ENCODE measurements at regions not wholly inside any gene's neighbourhood (a gene's known extent, or its start where the extent isn't known, plus 50 kb on each side); places are given as distances from the start of the nearest gene placed in this dataset.
"Not testable (repeated sequence)": the region's sequence is repeated elsewhere in the genome, so short reads cannot be mapped to it uniquely, and the experiment has no call there.

DNA sequence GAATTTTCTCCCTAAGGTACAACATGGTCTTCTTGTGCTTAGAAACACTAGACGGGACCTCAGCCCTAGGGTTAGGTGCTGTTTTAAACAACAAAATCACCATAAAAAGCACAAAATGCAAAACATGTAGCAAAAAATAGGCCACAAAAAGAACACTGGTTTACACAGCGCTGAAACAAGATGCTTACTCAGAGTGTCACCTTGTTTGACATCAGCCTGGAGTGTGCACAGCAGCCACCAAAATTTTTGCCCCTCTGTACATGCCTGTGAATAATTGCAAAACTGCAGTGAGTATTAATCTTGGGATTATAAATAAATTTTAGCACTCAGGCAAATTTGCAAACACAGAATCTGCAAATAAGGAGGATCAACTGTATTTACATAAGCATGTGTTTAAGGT is 110.1 kb downstream of the PLG start:
- H4K20me1 ChIP-seq (ENCODE audit: insufficient read depth), result no peaks in the 10 kb centered on the region
- no peak for TF ChIP-seq EZH2 (IDR thresholded peaks at IDR 0.05; ENCODE audit: low read depth)
- TF ChIP-seq, protein P1, sequence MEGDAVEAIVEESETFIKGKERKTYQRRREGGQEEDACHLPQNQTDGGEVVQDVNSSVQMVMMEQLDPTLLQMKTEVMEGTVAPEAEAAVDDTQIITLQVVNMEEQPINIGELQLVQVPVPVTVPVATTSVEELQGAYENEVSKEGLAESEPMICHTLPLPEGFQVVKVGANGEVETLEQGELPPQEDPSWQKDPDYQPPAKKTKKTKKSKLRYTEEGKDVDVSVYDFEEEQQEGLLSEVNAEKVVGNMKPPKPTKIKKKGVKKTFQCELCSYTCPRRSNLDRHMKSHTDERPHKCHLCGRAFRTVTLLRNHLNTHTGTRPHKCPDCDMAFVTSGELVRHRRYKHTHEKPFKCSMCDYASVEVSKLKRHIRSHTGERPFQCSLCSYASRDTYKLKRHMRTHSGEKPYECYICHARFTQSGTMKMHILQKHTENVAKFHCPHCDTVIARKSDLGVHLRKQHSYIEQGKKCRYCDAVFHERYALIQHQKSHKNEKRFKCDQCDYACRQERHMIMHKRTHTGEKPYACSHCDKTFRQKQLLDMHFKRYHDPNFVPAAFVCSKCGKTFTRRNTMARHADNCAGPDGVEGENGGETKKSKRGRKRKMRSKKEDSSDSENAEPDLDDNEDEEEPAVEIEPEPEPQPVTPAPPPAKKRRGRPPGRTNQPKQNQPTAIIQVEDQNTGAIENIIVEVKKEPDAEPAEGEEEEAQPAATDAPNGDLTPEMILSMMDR (conservative IDR thresholded peaks at IDR 0.05), result no peak
- no peaks in the 10 kb centered on the region for H3K9me2 ChIP-seq (ENCODE audit: insufficient read depth)
- ChIA-PET CTCF (interaction anchor here (0.6 kb wide), 1 partner anchor 14 kb away, joined by 6 read pairs; no protein-coding TSS in a partner anchor), POLR2A (ENCODE audit: unreplicated experiment) (no interaction called here)
- DNase-seq, result no peak
- H3K9me3 ChIP-seq (ENCODE audit: insufficient read depth, low read depth), result no peaks in the 10 kb centered on the region
- H3K27ac ChIP-seq, result no peak overlapping the region
- no peak overlapping the region for H3K4me3 ChIP-seq
- H3K79me2 ChIP-seq (ENCODE audit: low read depth), result no peaks in the 10 kb centered on the region
- no peaks in the 10 kb centered on the region for H3F3A ChIP-seq (ENCODE audit: insufficient read depth, low read depth)
- no peaks in the 10 kb centered on the region; the same call in 1 of the 2 replicates for H3K4me1 ChIP-seq (replicated peaks; ENCODE audit: insufficient read depth)
- H3K27me3 ChIP-seq (ENCODE audit: insufficient read depth, low read depth), result no peaks in the 10 kb centered on the region
- H3K36me3 ChIP-seq (ENCODE audit: low read depth), result no peaks in the 10 kb centered on the region
- BruUV-seq (replicated peaks), result no TSS peak
- H3K4me2 ChIP-seq, result no peak overlapping the region
- intact Hi-C loops (cut with micrococcal nuclease; ENCODE audit: unreplicated experiment), result no loop called here
- no peak overlapping the region for H2AFZ ChIP-seq

DNA sequence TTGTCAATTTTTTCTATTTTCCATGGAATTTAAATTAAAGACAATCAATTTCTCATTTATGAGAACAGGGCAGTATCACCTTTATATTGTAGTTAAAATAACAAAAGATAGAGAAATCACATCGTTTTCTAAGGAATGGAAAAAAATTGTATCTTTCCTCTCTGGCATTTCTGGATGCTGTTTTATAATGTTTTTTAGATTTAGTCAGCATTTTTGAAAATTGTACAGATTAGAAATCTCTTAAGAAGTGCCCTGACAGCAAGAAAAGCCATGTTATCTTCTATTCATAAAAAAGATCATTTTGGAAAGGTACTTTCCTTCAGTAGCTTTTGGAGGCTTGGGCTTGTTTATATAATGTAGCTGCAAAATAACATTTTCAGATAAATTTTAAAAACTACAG is 116.9 kb downstream of the PLG start:
- H3K9me3 ChIP-seq (ENCODE audit: insufficient read depth, low read depth), result no peaks in the 10 kb centered on the region
- no peaks in the 10 kb centered on the region for H4K20me1 ChIP-seq (ENCODE audit: insufficient read depth)
- no peak for DNase-seq
- H3F3A ChIP-seq (ENCODE audit: insufficient read depth, low read depth), result no peaks in the 10 kb centered on the region
- no peaks in the 10 kb centered on the region for H3K27me3 ChIP-seq (ENCODE audit: insufficient read depth, low read depth)
- H3K4me1 ChIP-seq (replicated peaks; ENCODE audit: insufficient read depth), result no peaks in the 10 kb centered on the region
- no peak for TF ChIP-seq EZH2 (IDR thresholded peaks at IDR 0.05; ENCODE audit: low read depth)
- TF ChIP-seq, protein P1 (conservative IDR thresholded peaks at IDR 0.05), result no peak
- H3K9me2 ChIP-seq (ENCODE audit: insufficient read depth), result no peaks in the 10 kb centered on the region
- intact Hi-C loops (cut with micrococcal nuclease; ENCODE audit: unreplicated experiment), result no loop called here
- BruUV-seq (replicated peaks), result no TSS peak
- no peaks in the 10 kb centered on the region for H3K36me3 ChIP-seq (ENCODE audit: low read depth)
- no peak overlapping the region for H2AFZ ChIP-seq
- no peak overlapping the region for H3K4me2 ChIP-seq
- ChIA-PET POLR2A (ENCODE audit: unreplicated experiment) (no interaction called here), CTCF (no interaction called here)
- H3K79me2 ChIP-seq (ENCODE audit: low read depth), result no peaks in the 10 kb centered on the region
- H3K4me3 ChIP-seq, result no peak overlapping the region
- no peak overlapping the region for H3K27ac ChIP-seq

DNA sequence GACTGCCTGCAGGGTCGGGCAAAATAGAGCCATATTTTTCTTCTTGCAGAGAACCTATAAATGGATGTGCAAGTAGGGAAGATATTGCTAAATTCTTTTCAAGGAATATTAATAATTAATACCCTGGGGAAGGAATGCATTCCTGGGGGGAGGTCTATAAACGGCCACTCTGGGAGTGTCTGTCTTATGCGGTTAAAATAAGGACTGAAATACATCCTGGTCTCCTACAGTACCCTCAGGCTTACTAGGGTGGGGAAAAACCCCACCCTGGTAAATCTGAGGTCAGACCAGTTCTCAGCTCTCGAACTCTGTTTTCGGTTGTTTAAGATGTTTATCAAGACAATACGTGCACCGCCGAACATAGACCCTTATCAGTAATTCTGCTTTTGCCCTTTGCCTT is 118.6 kb downstream of the PLG start:
- POLR2A ChIA-PET (ENCODE audit: unreplicated experiment); H4K20me1 ChIP-seq (ENCODE audit: insufficient read depth); H3K79me2 ChIP-seq (ENCODE audit: low read depth); H3K27me3 ChIP-seq (ENCODE audit: insufficient read depth, low read depth); H3F3A ChIP-seq (ENCODE audit: insufficient read depth, low read depth); H3K9me2 ChIP-seq (ENCODE audit: insufficient read depth); H3K9me3 ChIP-seq (ENCODE audit: insufficient read depth, low read depth); H3K4me2 ChIP-seq; H2AFZ ChIP-seq; H3K27ac ChIP-seq; H3K4me1 ChIP-seq (replicated peaks; ENCODE audit: insufficient read depth); H3K4me3 ChIP-seq; BruUV-seq (replicated peaks); DNase-seq; CTCF ChIA-PET; H3K36me3 ChIP-seq (ENCODE audit: low read depth); intact Hi-C loops (cut with micrococcal nuclease; ENCODE audit: unreplicated experiment): not testable (repeated sequence)

DNA sequence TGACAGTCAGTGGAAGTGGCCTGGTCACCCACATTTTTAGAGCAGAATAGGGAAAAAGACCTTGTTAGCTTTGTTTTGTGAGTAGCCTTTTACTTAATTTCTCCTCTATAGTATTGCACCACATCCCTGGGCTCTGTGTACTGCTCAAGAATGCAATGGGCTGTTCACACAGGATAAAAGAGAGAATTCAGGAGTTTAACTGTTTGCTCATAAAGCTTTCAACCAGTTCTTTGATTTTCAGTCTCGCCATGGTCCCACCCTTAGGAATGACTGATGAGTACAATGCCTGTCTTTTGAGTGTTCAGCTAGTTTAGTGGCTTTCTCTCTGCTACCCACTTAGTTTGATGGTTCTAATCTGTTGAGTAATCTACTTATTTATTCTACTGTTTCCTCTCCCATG is 129.7 kb downstream of the PLG start:
- Histone ChIP-seq H3K27me3 (ENCODE audit: insufficient read depth, low read depth) (no peaks in the 10 kb centered on the region), H3K27ac (no peak overlapping the region), H4K20me1 (ENCODE audit: insufficient read depth) (no peaks in the 10 kb centered on the region), H3K36me3 (ENCODE audit: low read depth) (no peaks in the 10 kb centered on the region), H3K9me3 (ENCODE audit: insufficient read depth, low read depth) (no peaks in the 10 kb centered on the region), H3K79me2 (ENCODE audit: low read depth) (no peaks in the 10 kb centered on the region), H3K9me2 (ENCODE audit: insufficient read depth) (no peaks in the 10 kb centered on the region), H3K4me1 (replicated peaks; ENCODE audit: insufficient read depth) (no peaks in the 10 kb centered on the region), H2AFZ (no peak overlapping the region), H3F3A (ENCODE audit: insufficient read depth, low read depth) (no peaks in the 10 kb centered on the region), H3K4me2 (no peak overlapping the region), H3K4me3 (no peak overlapping the region)
- ChIA-PET POLR2A (ENCODE audit: unreplicated experiment) (no interaction called here), CTCF (no interaction called here)
- BruUV-seq (replicated peaks), result no TSS peak
- intact Hi-C loops (cut with micrococcal nuclease; ENCODE audit: unreplicated experiment), result no loop called here
- TF ChIP-seq, protein P1 (conservative IDR thresholded peaks at IDR 0.05), result no peak
- no peak for TF ChIP-seq EZH2 (IDR thresholded peaks at IDR 0.05; ENCODE audit: low read depth)
- no peak for DNase-seq

Data from PC-9 (cell line).